ENCODE measurements at regions not wholly inside any gene's neighbourhood (a gene's known extent, or its start where the extent isn't known, plus 50 kb on each side); places are given as distances from the start of the nearest gene placed in this dataset.
"Not testable (repeated sequence)": the region's sequence is repeated elsewhere in the genome, so short reads cannot be mapped to it uniquely, and the experiment has no call there.

GRCh38 chr15:84400017-84400740 lies 164.6 kb downstream of the GOLGA6L4 start:
- H3K4me1 Mint-ChIP-seq = no peaks in the 10 kb centered on the region
- no peak for DNase-seq
- H3K27ac Mint-ChIP-seq = no peak overlapping the region
- H3K36me3 Mint-ChIP-seq = no peaks in the 10 kb centered on the region
- H3K9me3 Mint-ChIP-seq = no peaks in the 10 kb centered on the region
- no peaks in the 10 kb centered on the region for H3K27me3 Mint-ChIP-seq
- no peak overlapping the region for H3K4me3 Mint-ChIP-seq

- DNase-seq = no peak
- H3K36me3 Mint-ChIP-seq = no peaks in the 10 kb centered on the region
- no peaks in the 10 kb centered on the region for H3K4me1 Mint-ChIP-seq
- no peak overlapping the region for H3K4me3 Mint-ChIP-seq
- H3K9me3 Mint-ChIP-seq = no peaks in the 10 kb centered on the region
- H3K27me3 Mint-ChIP-seq = no peaks in the 10 kb centered on the region
- H3K27ac Mint-ChIP-seq = no peak overlapping the region
These were observed 165.2 kb downstream of the GOLGA6L4 start for GRCh38 chr15:84400820-84401219.

- not testable (repeated sequence) for H3K4me3 Mint-ChIP-seq, H3K36me3 Mint-ChIP-seq, H3K27me3 Mint-ChIP-seq, H3K9me3 Mint-ChIP-seq, DNase-seq, H3K27ac Mint-ChIP-seq, H3K4me1 Mint-ChIP-seq
These were observed 165.9 kb downstream of the GOLGA6L4 start for GRCh38 chr15:84401461-84401860.

- not testable (repeated sequence) for H3K4me1 Mint-ChIP-seq, H3K9me3 Mint-ChIP-seq, DNase-seq, H3K4me3 Mint-ChIP-seq, H3K27ac Mint-ChIP-seq, H3K27me3 Mint-ChIP-seq, H3K36me3 Mint-ChIP-seq
These were observed 166.6 kb downstream of the GOLGA6L4 start for GRCh38 chr15:84401891-84402840.

- H3K36me3 Mint-ChIP-seq = no peaks in the 10 kb centered on the region
- H3K9me3 Mint-ChIP-seq = no peaks in the 10 kb centered on the region
- no peaks in the 10 kb centered on the region for H3K4me1 Mint-ChIP-seq
- DNase-seq = no peak
- H3K4me3 Mint-ChIP-seq = no peak overlapping the region
- H3K27ac Mint-ChIP-seq = no peak overlapping the region
- H3K27me3 Mint-ChIP-seq = no peaks in the 10 kb centered on the region
These were observed 167.5 kb downstream of the GOLGA6L4 start for GRCh38 chr15:84402856-84403608.

GRCh38 chr15:84409357-84409756 lies 173.8 kb downstream of the GOLGA6L4 start:
- DNase-seq, H3K27ac Mint-ChIP-seq, H3K4me1 Mint-ChIP-seq, H3K4me3 Mint-ChIP-seq, H3K9me3 Mint-ChIP-seq, H3K27me3 Mint-ChIP-seq, H3K36me3 Mint-ChIP-seq: not testable (repeated sequence)

- not testable (repeated sequence) for H3K4me1 Mint-ChIP-seq, H3K27me3 Mint-ChIP-seq, H3K36me3 Mint-ChIP-seq, H3K4me3 Mint-ChIP-seq, DNase-seq, H3K27ac Mint-ChIP-seq, H3K9me3 Mint-ChIP-seq
These were observed 179.2 kb upstream of the ZSCAN2 start for GRCh38 chr15:84421513-84422181.

GRCh38 chr15:84425327-84425726 lies 175.5 kb upstream of the ZSCAN2 start:
- not testable (repeated sequence) for H3K4me1 Mint-ChIP-seq, H3K9me3 Mint-ChIP-seq, H3K4me3 Mint-ChIP-seq, H3K36me3 Mint-ChIP-seq, H3K27ac Mint-ChIP-seq, DNase-seq, H3K27me3 Mint-ChIP-seq

GRCh38 chr15:84473305-84473877 lies 127.4 kb upstream of the ZSCAN2 start:
- not testable (repeated sequence) for DNase-seq, H3K9me3 Mint-ChIP-seq, H3K4me3 Mint-ChIP-seq, H3K27me3 Mint-ChIP-seq, H3K27ac Mint-ChIP-seq, H3K4me1 Mint-ChIP-seq, H3K36me3 Mint-ChIP-seq

- H3K4me3 Mint-ChIP-seq, H3K36me3 Mint-ChIP-seq, H3K9me3 Mint-ChIP-seq, H3K27ac Mint-ChIP-seq, H3K4me1 Mint-ChIP-seq, H3K27me3 Mint-ChIP-seq, DNase-seq: not testable (repeated sequence)
These were observed 124.3 kb upstream of the ZSCAN2 start for GRCh38 chr15:84476364-84477033.

GRCh38 chr15:84477550-84477949 lies 123.3 kb upstream of the ZSCAN2 start:
- not testable (repeated sequence) for H3K4me3 Mint-ChIP-seq, H3K36me3 Mint-ChIP-seq, H3K27ac Mint-ChIP-seq, H3K4me1 Mint-ChIP-seq, DNase-seq, H3K9me3 Mint-ChIP-seq, H3K27me3 Mint-ChIP-seq

GRCh38 chr15:84480174-84480681 lies 120.6 kb upstream of the ZSCAN2 start:
- H3K9me3 Mint-ChIP-seq, DNase-seq, H3K27me3 Mint-ChIP-seq, H3K4me1 Mint-ChIP-seq, H3K4me3 Mint-ChIP-seq, H3K36me3 Mint-ChIP-seq, H3K27ac Mint-ChIP-seq: not testable (repeated sequence)

GRCh38 chr15:84483859-84484258 lies 117.0 kb upstream of the ZSCAN2 start:
- H3K27me3 Mint-ChIP-seq, DNase-seq, H3K27ac Mint-ChIP-seq, H3K4me3 Mint-ChIP-seq, H3K9me3 Mint-ChIP-seq, H3K36me3 Mint-ChIP-seq, H3K4me1 Mint-ChIP-seq: not testable (repeated sequence)
